K562 (cell line): ENCODE measurements at regions not wholly inside any gene's neighbourhood (a gene's known extent, or its start where the extent isn't known, plus 50 kb on each side); places are given as distances from the start of the nearest gene placed in this dataset.

Source experiments
- ASH1L ChIP-seq: fragments of 450-650 bp; IDR thresholded peaks from 2 replicates; pipeline ENCODE4 v1.6.1; 2018; ENCODE audit warnings: borderline replicate concordance, mild to moderate bottlenecking, low read depth; ENCODE audit not compliant: partially characterized antibody
- CHD7 ChIP-seq: fragments of 200-600 bp; sonication (generic); IDR thresholded peaks from one replicate; pipeline ENCODE4 v1.6.1; 2012; ENCODE audit warnings: mild to moderate bottlenecking, low read depth, low read length, inconsistent platforms
- MECOM ChIP-seq: fragments of 250-450 bp; sonication (Bioruptor Pico); IDR thresholded peaks from 2 replicates; pipeline ENCODE4 v1.8.0; 2022; ENCODE audit warnings: inconsistent platforms
- MED1 ChIP-seq: sonication (generic); formaldehyde crosslinking; IDR thresholded peaks from 2 replicates; pipeline ENCODE4 v1.8.1; 2023; ENCODE audit warnings: missing genetic modification reagents, borderline replicate concordance
- MEF2D ChIP-seq: conservative IDR thresholded peaks from 2 replicates; pipeline ENCODE4 v1.6.1; 2016; ENCODE audit warnings: low read depth, missing genetic modification characterization, missing compliant biosample characterization
- POLR2AphosphoS5 ChIP-seq: IDR thresholded peaks from 2 replicates; pipeline ENCODE4 v1.6.1; 2011; ENCODE audit warnings: mild to moderate bottlenecking, low read depth, low read length, moderate library complexity; ENCODE audit not compliant: control insufficient read depth, insufficient read depth
- POLR3A ChIP-seq: IDR thresholded peaks from 2 replicates; pipeline ENCODE4 v1.6.1; 2011; ENCODE audit warnings: borderline replicate concordance, mild to moderate bottlenecking, moderate library complexity; ENCODE audit not compliant: insufficient read length, insufficient read depth; ENCODE audit errors: extremely low read depth
- SRF ChIP-seq, 2 experiments: fragments of 250-450, 450-650 bp in 1 of 2; sonication (Bioruptor Pico) in 1 of 2; sonication (generic) in 1 of 2; formaldehyde crosslinking; IDR thresholded peaks; 2 replicates each; pipeline versions ENCODE4 v1.5.0 to v1.5.1; 2020 to 2022; ENCODE audit warnings: mild to moderate bottlenecking in 1 of 2, missing genetic modification reagents in 1 of 2
- ZNF174 ChIP-seq: fragments of 250-450 bp; sonication (Bioruptor Pico); IDR thresholded peaks from 2 replicates; pipeline ENCODE4 v1.4.0; 2020; ENCODE audit warnings: mild to moderate bottlenecking
- ZNF518B ChIP-seq: fragments of 250-450 bp; sonication (Bioruptor Pico); IDR thresholded peaks from 2 replicates; pipeline ENCODE4 v1.5.0; 2021; ENCODE audit warnings: mild to moderate bottlenecking, moderate library complexity
- TF ChIP-seq, protein P1 (sequence below), 3 experiments: IDR thresholded peaks in 2 of 3; conservative IDR thresholded peaks in 1 of 3; 2 replicates each; pipeline ENCODE4 v1.5.1; 2011 to 2012; ENCODE audit warnings: low read length in 3 of 3, mild to moderate bottlenecking in 3 of 3, control low read depth in 2 of 3, improper control_type of control experiment in 1 of 3, inconsistent platforms in 1 of 3, low read depth in 1 of 3, mixed read lengths in 1 of 3, moderate library complexity in 1 of 3; ENCODE audit not compliant: insufficient read depth in 2 of 3

- TF ChIP-seq ASH1L (no peak), CHD7 (no peak), MEF2D (no peak), SRF (CRISPR knock-in tag; IDR thresholded peaks at IDR 0.05) (no peak), POLR2AphosphoS5 (no peak), MECOM (CRISPR knock-in tag) (no peak), ZNF174 (no peak), ZNF518B (CRISPR knock-in tag) (no peak), POLR3A (no peak), MED1 (CRISPR knock-in tag) (no peak)
- TF ChIP-seq, protein P1, sequence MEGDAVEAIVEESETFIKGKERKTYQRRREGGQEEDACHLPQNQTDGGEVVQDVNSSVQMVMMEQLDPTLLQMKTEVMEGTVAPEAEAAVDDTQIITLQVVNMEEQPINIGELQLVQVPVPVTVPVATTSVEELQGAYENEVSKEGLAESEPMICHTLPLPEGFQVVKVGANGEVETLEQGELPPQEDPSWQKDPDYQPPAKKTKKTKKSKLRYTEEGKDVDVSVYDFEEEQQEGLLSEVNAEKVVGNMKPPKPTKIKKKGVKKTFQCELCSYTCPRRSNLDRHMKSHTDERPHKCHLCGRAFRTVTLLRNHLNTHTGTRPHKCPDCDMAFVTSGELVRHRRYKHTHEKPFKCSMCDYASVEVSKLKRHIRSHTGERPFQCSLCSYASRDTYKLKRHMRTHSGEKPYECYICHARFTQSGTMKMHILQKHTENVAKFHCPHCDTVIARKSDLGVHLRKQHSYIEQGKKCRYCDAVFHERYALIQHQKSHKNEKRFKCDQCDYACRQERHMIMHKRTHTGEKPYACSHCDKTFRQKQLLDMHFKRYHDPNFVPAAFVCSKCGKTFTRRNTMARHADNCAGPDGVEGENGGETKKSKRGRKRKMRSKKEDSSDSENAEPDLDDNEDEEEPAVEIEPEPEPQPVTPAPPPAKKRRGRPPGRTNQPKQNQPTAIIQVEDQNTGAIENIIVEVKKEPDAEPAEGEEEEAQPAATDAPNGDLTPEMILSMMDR (IDR thresholded peaks at IDR 0.05 in 2 of 3, conservative IDR thresholded peaks at IDR 0.05 in 1 of 3; ENCODE audit: insufficient read depth in 2 of 3, low read depth in 1 of 3, low read length in 3 of 3): no peak
Observed at GRCh38 chr18:22550366-22550765, 132.7 kb upstream of the CTAGE1 start.
